GM19099 (cell line): ENCODE measurements at regions not wholly inside any gene's neighbourhood (a gene's known extent, or its start where the extent isn't known, plus 50 kb on each side); places are given as distances from the start of the nearest gene placed in this dataset.

ENCODE experiments used
- POLR2A ChIP-seq: IDR thresholded peaks from 3 replicates; pipeline ENCODE4 v1.6.1; 2011; ENCODE audit warnings: low read depth; ENCODE audit not compliant: insufficient read length; ENCODE audit errors: extremely low read depth

GRCh38 chr9:90156318-90156717, 486.3 kb downstream of the DIRAS2 start:
- no peak for TF ChIP-seq POLR2A

DNA sequence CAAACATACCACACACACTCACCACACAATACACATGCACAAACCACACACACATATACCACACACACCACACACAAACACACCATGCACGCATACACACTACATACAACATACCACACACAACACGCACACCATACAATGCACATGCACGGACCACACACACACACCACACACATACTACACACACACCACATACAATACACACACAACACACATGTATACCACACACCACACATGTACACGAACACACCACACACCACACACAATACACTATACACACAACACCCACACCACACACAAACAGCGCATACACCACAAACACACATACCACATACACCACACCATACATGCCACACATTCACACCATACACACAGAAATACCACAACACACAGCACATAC, 480.3 kb downstream of the DIRAS2 start:
- TF ChIP-seq POLR2A, result no peak

GRCh38 chr9:90162819-90163218, 479.8 kb downstream of the DIRAS2 start:
- TF ChIP-seq POLR2A, result no peak

GRCh38 chr9:90165281-90165680, 477.3 kb downstream of the DIRAS2 start:
- no peak for TF ChIP-seq POLR2A

DNA sequence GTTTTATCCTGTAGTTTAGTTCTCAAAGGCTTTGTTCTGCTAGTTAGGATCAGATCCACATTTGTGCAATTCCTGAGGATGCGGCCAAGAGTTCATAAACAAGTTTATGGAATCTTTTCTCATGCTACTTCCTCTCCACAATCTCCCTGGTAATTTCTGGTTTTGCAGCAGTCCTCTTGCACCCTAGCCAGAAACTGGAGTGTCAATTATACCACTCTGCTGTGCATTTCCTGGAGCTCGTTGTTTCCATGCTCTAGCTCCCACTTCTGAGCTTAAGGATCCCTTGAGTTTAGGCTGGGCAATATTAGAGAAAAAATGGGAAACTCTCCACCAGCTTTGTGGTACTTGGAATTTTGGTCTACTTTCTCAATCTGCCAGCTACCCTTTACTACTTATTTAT, 474.7 kb downstream of the DIRAS2 start:
- no peak for TF ChIP-seq POLR2A

DNA sequence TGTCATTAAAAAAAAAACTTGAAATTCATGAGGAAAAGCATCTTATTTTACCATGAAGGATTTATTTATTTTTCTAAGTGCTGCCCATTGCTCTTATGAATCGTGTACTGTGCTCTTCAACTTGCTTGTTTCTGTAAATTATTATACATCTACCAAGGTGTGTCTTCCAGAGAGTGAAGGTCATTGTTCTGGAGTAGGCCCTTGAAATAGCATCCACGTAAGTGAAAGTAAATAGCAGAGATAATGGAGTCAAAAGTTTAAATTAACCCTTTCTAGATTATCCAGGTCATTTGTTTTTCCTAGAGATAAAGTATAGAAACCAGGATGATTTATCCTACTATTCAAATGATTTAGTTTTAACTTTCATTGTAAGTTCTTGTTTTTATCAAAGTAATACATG, 473.1 kb downstream of the DIRAS2 start:
- TF ChIP-seq POLR2A, result no peak

GRCh38 chr9:90175257-90175656, 467.4 kb downstream of the DIRAS2 start:
- TF ChIP-seq POLR2A, result no peak

DNA sequence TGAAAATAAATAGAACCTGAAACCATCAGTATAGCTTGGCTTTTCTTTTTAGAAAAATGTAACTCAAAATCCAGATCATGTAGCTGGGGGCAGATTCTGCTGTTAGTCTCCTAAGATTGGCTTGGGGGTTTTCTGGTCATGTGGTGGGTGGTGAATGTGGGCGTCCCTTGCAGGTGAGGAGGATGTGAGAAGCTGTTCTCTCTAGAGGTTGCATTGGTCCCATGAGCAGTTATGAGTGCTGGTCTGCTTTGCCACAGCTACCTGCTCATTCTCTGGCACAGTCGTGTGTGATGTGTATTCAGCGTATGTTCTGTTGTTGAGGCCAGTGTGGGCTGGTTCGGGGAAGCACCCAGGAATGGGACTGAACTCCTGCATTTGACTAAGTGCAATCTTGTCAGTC, 466.8 kb downstream of the DIRAS2 start:
- no peak for TF ChIP-seq POLR2A

DNA sequence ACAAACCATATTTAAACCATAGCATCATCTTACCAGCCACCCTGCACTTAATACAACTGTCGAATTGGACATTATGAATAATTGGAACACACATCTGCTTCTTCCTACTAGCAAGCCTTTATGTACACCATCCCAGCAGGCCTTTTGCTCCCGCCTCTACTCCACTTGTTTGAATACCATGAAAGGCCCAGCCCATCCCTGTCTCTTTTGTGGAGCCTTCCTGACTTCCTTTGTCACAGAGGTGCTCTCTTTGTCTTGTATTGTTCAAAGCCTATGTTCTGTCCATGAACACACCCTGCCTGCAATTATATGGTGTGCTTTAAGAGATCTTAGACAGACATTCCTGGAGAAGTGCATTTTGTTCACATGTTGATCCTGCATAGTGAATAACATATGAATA, 465.7 kb downstream of the DIRAS2 start:
- TF ChIP-seq POLR2A, result no peak

DNA sequence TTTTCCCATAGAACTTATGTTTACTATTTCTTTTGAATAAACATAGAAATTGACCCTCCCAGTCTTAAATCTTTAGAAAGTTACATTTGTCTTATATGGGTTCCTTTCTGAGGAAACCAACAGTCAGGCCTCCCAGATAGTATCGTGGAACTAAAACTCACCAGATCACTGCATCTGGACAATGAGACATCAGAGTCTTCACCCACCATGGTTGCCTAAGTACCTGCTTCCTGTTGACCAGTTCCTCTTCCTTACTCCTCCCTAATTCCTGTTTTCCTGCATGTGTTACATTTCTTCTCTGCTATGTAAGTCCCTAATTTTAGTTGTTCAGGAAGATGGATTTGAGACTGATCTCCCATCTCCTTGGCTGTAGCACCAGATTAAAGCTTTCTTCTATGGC, 462.2 kb downstream of the DIRAS2 start:
- TF ChIP-seq POLR2A, result no peak

DNA sequence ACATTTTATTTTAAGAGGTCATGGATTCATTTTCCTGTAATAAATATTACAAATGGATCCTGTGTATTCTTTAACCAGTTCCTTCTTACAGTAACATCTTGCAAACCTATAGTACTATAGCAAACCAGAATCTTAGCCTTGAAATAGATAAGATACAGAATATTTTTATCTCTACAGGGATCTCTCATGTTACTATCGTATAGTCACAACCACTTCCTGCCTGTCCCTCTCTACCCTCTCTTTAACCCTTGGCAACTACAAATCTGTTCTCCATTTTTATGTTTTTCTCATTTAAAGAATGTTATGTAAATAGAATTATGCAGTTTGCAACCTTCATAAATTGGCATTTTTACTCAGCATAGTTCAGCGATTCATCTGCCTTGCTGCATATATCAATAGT, 454.0 kb downstream of the DIRAS2 start:
- no peak for TF ChIP-seq POLR2A

- no peak for TF ChIP-seq POLR2A
These were observed 453.3 kb downstream of the DIRAS2 start for GRCh38 chr9:90189306-90189705.

GRCh38 chr9:90198956-90199355, 443.7 kb downstream of the DIRAS2 start:
- TF ChIP-seq POLR2A, result no peak

DNA sequence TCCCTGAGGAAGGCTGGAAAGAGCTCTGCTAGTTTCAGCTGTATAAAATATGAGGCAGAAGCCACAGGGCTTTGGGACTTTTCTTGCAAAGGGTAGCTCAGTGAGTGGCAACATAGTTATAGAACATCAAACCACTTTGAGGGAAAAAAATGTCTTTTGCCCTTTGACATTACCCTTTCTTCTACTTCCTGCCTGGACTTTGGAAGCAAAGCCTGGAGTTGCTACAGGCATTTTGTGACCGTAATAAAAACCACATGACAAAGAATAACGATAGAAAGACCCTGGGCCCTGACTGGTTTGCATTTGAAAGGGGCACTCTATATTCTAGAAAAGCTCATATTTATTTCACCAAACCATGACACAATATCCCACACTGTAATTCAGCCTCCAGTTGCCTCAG, 440.9 kb downstream of the DIRAS2 start:
- no peak for TF ChIP-seq POLR2A

DNA sequence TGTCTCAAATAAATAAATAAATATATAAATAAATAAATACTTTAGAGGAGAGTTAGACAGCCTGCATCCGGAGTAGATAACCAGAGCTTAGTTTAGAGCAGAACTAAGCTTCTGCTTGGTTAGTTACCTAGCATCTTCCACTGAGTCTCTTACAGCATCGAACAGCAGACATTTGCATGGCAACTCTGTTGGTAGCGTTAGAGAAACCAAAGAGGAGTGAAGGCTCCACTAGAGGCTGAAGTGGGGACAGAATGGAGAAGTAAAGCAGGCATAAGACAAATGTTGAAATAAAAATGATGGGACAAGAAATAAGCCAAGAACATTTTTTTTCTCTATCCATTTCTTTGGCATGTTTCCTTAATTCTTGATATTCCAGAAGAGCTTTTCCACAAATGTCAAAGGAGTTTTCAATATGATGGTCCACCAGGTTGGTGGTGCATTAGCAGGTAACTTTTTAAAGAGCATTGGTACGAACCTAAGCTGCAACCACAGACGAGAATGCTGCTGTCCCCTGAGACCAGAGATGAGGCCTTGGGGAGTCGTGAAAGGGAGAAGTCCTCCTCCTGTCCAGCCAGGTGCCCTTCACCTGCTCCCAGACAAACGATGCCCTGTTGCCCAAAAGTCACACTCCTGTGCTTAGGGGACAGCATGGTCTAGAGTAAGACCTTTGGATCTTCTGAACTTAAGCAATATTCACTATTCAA, 438.3 kb downstream of the DIRAS2 start:
- TF ChIP-seq POLR2A, result no peak

- TF ChIP-seq POLR2A, result no peak
These were observed 423.0 kb downstream of the DIRAS2 start for GRCh38 chr9:90219548-90220118.

GRCh38 chr9:90240541-90240940, 402.1 kb downstream of the DIRAS2 start:
- no peak for TF ChIP-seq POLR2A
